K562 (cell line): ENCODE measurements at regions not wholly inside any gene's neighbourhood (a gene's known extent, or its start where the extent isn't known, plus 50 kb on each side); places are given as distances from the start of the nearest gene placed in this dataset.

Source experiments
- ATAC-seq: fragments of 200-7000 bp; cut with Tn5 transposase; 3 replicates; pipeline ENCODE4 v1.9.1; 2020; ENCODE audit warnings: moderate library complexity
- BruUV-seq: library from RNA; stranded (reverse); fragments of 400-500 nt; replicated peaks from 2 replicates; lab custom pipeline; 2021; lab: Mats Ljungman, UMichigan
- CTCF ChIA-PET: fragments of 300-600 bp; formaldehyde crosslinking; extraction: SDS; loops from one replicate; lab custom pipeline; 2021; ENCODE audit warnings: low intra/inter-chr PET ratio; lab: Yijun Ruan, JAX
- POLR2A ChIA-PET: fragments of 300-600, 350-650 bp; sonication (Branson Sonifier 250); formaldehyde crosslinking; extraction: SDS; loops from one replicate; lab custom pipeline; 2021; ENCODE audit warnings: antibody characterized with exemption, inconsistent platforms; lab: Yijun Ruan, JAX
- DNase-seq, 4 experiments: peaks; one replicate each; pipeline versions ENCODE4 v3.0.0 to v3.0.0-alpha.2; 2011 to 2018; ENCODE audit warnings: low spot score in 3 of 4, mixed read lengths in 3 of 4; ENCODE audit errors: extremely low read depth in 1 of 4
- FAIRE-seq: peaks from 2 replicates; lab custom pipeline; 2011; peaks lifted over from hg19 to GRCh38; lab: Jason Lieb, UNC
- H2AFZ ChIP-seq: 2 replicates; pipeline ENCODE4 v1.6.0; 2011; ENCODE audit warnings: low read depth, low read length, control low read depth, inconsistent platforms
- H3K27ac ChIP-seq: fragments of 200-600 bp; 3 replicates; pipeline ENCODE4 v1.8.0; 2011; ENCODE audit warnings: low read depth, mild to moderate bottlenecking, control low read depth, inconsistent platforms, low read length, moderate library complexity, mixed read lengths; ENCODE audit errors: extremely low read depth
- H3K27me3 ChIP-seq, 2 experiments: fragments of 300-600 bp in 1 of 2; 2 replicates in 1 of 2; 3 replicates in 1 of 2; pipeline versions ENCODE4 v1.6.0 to v1.8.0; 2011; ENCODE audit warnings: inconsistent platforms in 2 of 2, low read length in 2 of 2, mild to moderate bottlenecking in 1 of 2, mixed read lengths in 1 of 2, moderate library complexity in 1 of 2; ENCODE audit not compliant: control insufficient read depth in 2 of 2, insufficient read depth in 2 of 2
- H3K36me3 ChIP-seq: fragments of 300-600 bp; 3 replicates; pipeline ENCODE4 v1.8.0; 2011; ENCODE audit warnings: mild to moderate bottlenecking, low read length, inconsistent platforms; ENCODE audit not compliant: control insufficient read depth, insufficient read depth
- H3K4me1 ChIP-seq, 2 experiments: fragments of 200-600 bp in 1 of 2; replicated peaks in 1 of 2; 2 replicates in 1 of 2; 3 replicates in 1 of 2; pipeline versions ENCODE4 v1.5.1 to v1.8.0; 2011; ENCODE audit warnings: inconsistent platforms in 2 of 2, low read length in 2 of 2, mild to moderate bottlenecking in 1 of 2, mixed read lengths in 1 of 2, moderate library complexity in 1 of 2; ENCODE audit not compliant: control insufficient read depth in 2 of 2, insufficient read depth in 2 of 2
- H3K4me2 ChIP-seq: 2 replicates; pipeline ENCODE4 v1.6.1; 2011; ENCODE audit warnings: low read length, control low read depth, inconsistent platforms, mixed read lengths; ENCODE audit not compliant: insufficient read depth
- H3K4me3 ChIP-seq: fragments of 200-600 bp; sonication (generic), shearing (Covaris generic); 2 replicates; pipeline ENCODE4 v1.5.1; 2016; ENCODE audit warnings: control low read depth, inconsistent platforms
- H3K79me2 ChIP-seq: fragments of 200-600 bp; 3 replicates; pipeline ENCODE4 v1.8.0; 2011; ENCODE audit warnings: low read length, inconsistent platforms; ENCODE audit not compliant: control insufficient read depth, insufficient read depth
- H3K9ac ChIP-seq, 2 experiments: 2 replicates each; pipeline versions ENCODE4 v1.6.0 to v1.6.1; 2011; ENCODE audit warnings: low read depth in 2 of 2, low read length in 2 of 2, control low read depth in 1 of 2, inconsistent platforms in 1 of 2, mild to moderate bottlenecking in 1 of 2, mixed read lengths in 1 of 2; ENCODE audit not compliant: insufficient read depth in 1 of 2
- H3K9me1 ChIP-seq: one replicate; pipeline ENCODE4 v1.6.0; 2011; ENCODE audit warnings: inconsistent platforms, mild to moderate bottlenecking, low read length, moderate library complexity; ENCODE audit not compliant: control insufficient read depth, insufficient read depth
- H3K9me3 ChIP-seq: replicated peaks from 2 replicates; pipeline ENCODE4 v1.5.1; 2011; ENCODE audit warnings: low read depth, low read length, inconsistent platforms; ENCODE audit not compliant: control insufficient read depth, insufficient read depth
- H4K20me1 ChIP-seq: replicated peaks from 2 replicates; pipeline ENCODE4 v1.6.1; 2011; ENCODE audit warnings: low read length, inconsistent platforms, mixed read lengths; ENCODE audit not compliant: control insufficient read depth, insufficient read depth
- ATF3 ChIP-seq, 2 experiments: fragments of 450-650 bp in 1 of 2; sonication (generic) in 1 of 2; formaldehyde crosslinking in 1 of 2; IDR thresholded peaks in 1 of 2; conservative IDR thresholded peaks in 1 of 2; 2 replicates each; pipeline versions ENCODE4 v1.6.1 to v1.8.1; 2016 to 2023; ENCODE audit warnings: mild to moderate bottlenecking in 2 of 2, moderate library complexity in 2 of 2, inconsistent platforms in 1 of 2, missing genetic modification reagents in 1 of 2
- DNMT1 ChIP-seq: fragments of 450-650 bp; IDR thresholded peaks from 2 replicates; pipeline ENCODE4 v1.6.1; 2016; ENCODE audit warnings: antibody characterized with exemption, mild to moderate bottlenecking
- ERF ChIP-seq: fragments of 450-650 bp; formaldehyde crosslinking; IDR thresholded peaks from 2 replicates; pipeline ENCODE4 v1.4.0; 2020; ENCODE audit warnings: mild to moderate bottlenecking, mixed read lengths
- FOXA3 ChIP-seq, 2 experiments: fragments of 450-650 bp in 1 of 2; sonication (generic) in 1 of 2; formaldehyde crosslinking; IDR thresholded peaks in 1 of 2; conservative IDR thresholded peaks in 1 of 2; 2 replicates each; pipeline versions ENCODE4 v1.4.0 to v1.8.0; 2020 to 2022; ENCODE audit warnings: mild to moderate bottlenecking in 2 of 2, missing genetic modification reagents in 1 of 2
- PTBP1 ChIP-seq: fragments of 200-400 bp; formaldehyde crosslinking; IDR thresholded peaks from 2 replicates; pipeline ENCODE4 v1.6.1; 2017; ENCODE audit warnings: low read depth, low read length
- ZNF263 ChIP-seq: sonication (generic); formaldehyde crosslinking; IDR thresholded peaks from 2 replicates; pipeline ENCODE4 v1.8.0; 2022; ENCODE audit warnings: mild to moderate bottlenecking, missing genetic modification reagents, borderline replicate concordance
- ZNF639 ChIP-seq, 2 experiments: fragments of 200-800 bp in 1 of 2; sonication (Bioruptor generic) in 1 of 2; sonication (generic) in 1 of 2; formaldehyde crosslinking in 1 of 2; IDR thresholded peaks in 1 of 2; conservative IDR thresholded peaks in 1 of 2; 2 replicates each; pipeline versions ENCODE4 v1.5.0 to v1.6.1; 2016 to 2020; ENCODE audit warnings: missing compliant biosample characterization in 1 of 2, missing genetic modification characterization in 1 of 2, missing genetic modification reagents in 1 of 2
- WGBS: fragments of 100-300 bp; shearing (Covaris generic); methylation state at CpG from one replicate; pipeline ENCODE4 v1.1.6; 2016; ENCODE audit warnings: low coverage, mixed read lengths; ENCODE audit not compliant: insufficient coverage; ENCODE audit errors: missing lambda C conversion rate; 5-methylcytosine and 5-hydroxymethylcytosine counted together
- in situ Hi-C: fragments of 300-500 bp; cut with MboI; formaldehyde crosslinking; loops from 4 replicates; pipeline ENCODE4 v1.15.0; 2018; ENCODE audit warnings: inconsistent platforms, mixed read lengths
- intact Hi-C: fragments of 100-400 bp; cut with micrococcal nuclease; formaldehyde crosslinking; loops from 2 replicates; pipeline ENCODE4 v1.14.2; 2022

GRCh38 chr21:43294194-43294902 lies 125.5 kb downstream of the CRYAA start (continued):
- no peak for TF ChIP-seq ZNF639 (CRISPR knock-in tag; conservative IDR thresholded peaks at IDR 0.05 in 1 of 2, IDR thresholded peaks at IDR 0.05 in 1 of 2)
- no peak for TF ChIP-seq ERF
- no peak for TF ChIP-seq PTBP1
- TF ChIP-seq DNMT1, result no peak
- TF ChIP-seq FOXA3 (CRISPR knock-in tag; conservative IDR thresholded peaks at IDR 0.05 in 1 of 2, IDR thresholded peaks at IDR 0.05 in 1 of 2), result no peak

GRCh38 chr21:43292866-43293142 lies 124.0 kb downstream of the CRYAA start:
- intact Hi-C loops, result no loop called here
- no peaks in the 10 kb centered on the region; a peak in 1 of 5 replicates for H3K4me1 ChIP-seq
- WGBS, result 0% methylated on average over 2 of the region's 2 CpGs

More at GRCh38 chr21:43292866-43293142, 124.0 kb downstream of the CRYAA start:
- Histone ChIP-seq H4K20me1 (no peaks in the 10 kb centered on the region; the same call in 1 of the 2 replicates), H3K9me3 (no peaks in the 10 kb centered on the region; the same call in 1 of the 2 replicates), H3K9ac (no peak overlapping the region), H3K9me1 (no peaks in the 10 kb centered on the region), H3K27ac (no peak overlapping the region)
- no peak for ATAC-seq
- no peak for FAIRE-seq
- POLR2A ChIA-PET, result interaction anchor here (0.6 to 0.7 kb wide), 3 partner anchors 11 to 36 kb away, joined by 3 to 5 read pairs (median 3); no protein-coding TSS in a partner anchor
- TF ChIP-seq ATF3 (IDR thresholded peaks at IDR 0.05), result no peak
- TF ChIP-seq ATF3 (CRISPR knock-in tag; conservative IDR thresholded peaks at IDR 0.05), result no peak
- peak; percentile 83 for TF ChIP-seq ZNF263 (CRISPR knock-in tag)
- TF ChIP-seq, all 486 proteins: peak for 1
- Histone ChIP-seq H3K4me2 (no peak overlapping the region), H3K79me2 (no peaks in the 10 kb centered on the region), H3K4me3 (no peak overlapping the region), H3K36me3 (no peaks in the 10 kb centered on the region), H3K27me3 (peaks cover 31 to 69% of the 10 kb centered on the region in 2 experiments; a peak in 4 of 5 replicates), H2AFZ (no peak overlapping the region)
- in situ Hi-C loops, result no loop called here
- no peak for DNase-seq
- CTCF ChIA-PET, result no interaction called here
- no TSS peak for BruUV-seq
